Prostate gland (tissue), 2 donors: ENCODE measurements at regions not wholly inside any gene's neighbourhood (a gene's known extent, or its start where the extent isn't known, plus 50 kb on each side); places are given as distances from the start of the nearest gene placed in this dataset.

Source experiments
- CTCF ChIP-seq, 4 experiments: fragments of 200-600 bp in 2 of 4; fragments of 450-650 bp in 2 of 4; sonication (generic) in 2 of 4; IDR thresholded peaks; 1 replicate in 3 of 4; 2 replicates in 1 of 4; pipeline ENCODE4 v1.5.1; 2016 to 2019; ENCODE audit warnings: antibody characterized with exemption in 4 of 4, mild to moderate bottlenecking in 2 of 4, moderate library complexity in 2 of 4
- POLR2AphosphoS5 ChIP-seq: sonication (generic); formaldehyde crosslinking; IDR thresholded peaks from one replicate; pipeline ENCODE4 v1.6.1; 2017; ENCODE audit warnings: antibody characterized with exemption

GRCh38 chr1:69073176-69073575 lies 494.5 kb upstream of the LRRC7 start:
- TF ChIP-seq CTCF (IDR thresholded peaks at IDR 0.05) (no peak), POLR2AphosphoS5 (no peak)
